ENCODE measurements at regions not wholly inside any gene's neighbourhood (a gene's known extent, or its start where the extent isn't known, plus 50 kb on each side); places are given as distances from the start of the nearest gene placed in this dataset.
"Not testable (repeated sequence)": the region's sequence is repeated elsewhere in the genome, so short reads cannot be mapped to it uniquely, and the experiment has no call there.

DNA sequence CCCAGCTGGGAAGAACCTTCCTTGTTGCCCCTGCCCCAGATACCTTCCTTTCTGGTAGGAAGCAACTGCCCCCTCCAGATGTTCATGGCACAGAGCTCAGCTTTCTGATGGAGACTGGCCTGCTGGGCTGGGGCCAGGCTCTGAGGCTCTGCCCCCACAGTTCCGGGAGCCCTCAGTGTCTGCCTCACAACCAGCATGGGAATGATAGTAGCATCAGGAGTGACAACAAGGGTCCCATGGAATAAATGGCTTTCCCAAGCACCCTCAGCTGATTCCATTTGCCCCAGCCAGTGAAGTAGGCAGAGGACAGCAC lies 65.6 kb upstream of the IQSEC1 start:
- intact Hi-C loops (cut with DNase I; ENCODE audit: low total_unique reads), result no loop called here
- TF ChIP-seq POLR2AphosphoS5 (IDR thresholded peaks at IDR 0.05) (no peak), POLR2A (IDR thresholded peaks at IDR 0.05) (no peak), CTCF (IDR thresholded peaks at IDR 0.05) (no peak), EP300 (IDR thresholded peaks at IDR 0.05) (no peak)
- no peaks in the 10 kb centered on the region for H3K36me3 ChIP-seq
- H3K4me1 ChIP-seq, result no peaks in the 10 kb centered on the region
- H3K27me3 ChIP-seq, result peaks cover 0 to 24% (median 0%) of the 10 kb centered on the region in 3 donors
- no peaks in the 10 kb centered on the region for H3K9me3 ChIP-seq
- no peak overlapping the region for H3K4me3 ChIP-seq
- DNase-seq, result no peak
- WGBS, 5 donors, result 83 to 100% (median 88%) methylated on average over 1 of the region's 1 CpG
- H3K27ac ChIP-seq, result no peak overlapping the region

DNA sequence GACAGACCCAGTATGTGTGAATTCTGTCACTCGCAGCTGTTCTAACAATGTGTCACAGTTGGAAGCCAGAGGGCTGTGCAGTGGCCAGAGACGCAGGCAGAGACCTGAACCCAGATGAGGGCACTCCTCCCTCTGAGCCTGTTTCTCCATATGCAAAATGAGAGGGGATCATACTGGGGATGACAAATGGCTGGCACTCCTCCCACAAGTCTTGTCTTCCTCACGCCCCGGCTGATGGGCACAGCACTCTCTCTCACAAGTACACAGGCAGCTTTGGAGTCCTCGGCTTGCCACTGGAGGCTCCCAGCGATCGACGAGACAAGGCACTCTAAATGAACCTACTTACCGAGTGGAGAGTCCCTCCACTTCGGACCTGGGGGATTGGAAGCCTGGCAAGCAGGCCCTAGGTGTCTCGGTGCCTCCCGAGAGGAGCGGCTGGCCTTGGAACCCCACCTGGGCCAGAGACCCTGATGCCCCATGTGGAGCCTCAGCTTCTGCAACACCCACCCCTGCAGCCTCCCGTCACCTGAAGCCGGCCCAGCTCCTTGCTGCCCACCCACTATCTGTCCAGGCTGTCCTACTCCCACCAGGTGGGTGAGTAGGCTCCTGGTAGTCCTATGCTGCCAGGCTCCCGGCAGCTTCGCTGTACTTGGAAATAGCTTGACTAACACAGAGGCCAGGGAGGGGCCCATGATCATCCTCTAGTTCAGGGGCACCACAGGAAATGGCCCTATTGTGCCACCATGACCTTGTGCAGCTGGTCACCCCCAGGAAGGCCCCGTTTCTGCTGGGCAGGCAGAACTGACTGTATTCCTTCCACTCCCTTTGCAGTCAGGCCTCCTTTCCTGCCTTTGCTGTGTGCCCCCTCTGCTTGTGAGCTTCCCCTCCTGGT lies 65.0 kb upstream of the IQSEC1 start:
- TF ChIP-seq EP300 (IDR thresholded peaks at IDR 0.05), result no peak
- no peak for TF ChIP-seq CTCF (IDR thresholded peaks at IDR 0.05)
- TF ChIP-seq POLR2A (IDR thresholded peaks at IDR 0.05), result no peak
- TF ChIP-seq POLR2AphosphoS5 (IDR thresholded peaks at IDR 0.05), result no peak
- Histone ChIP-seq H3K9me3 (no peaks in the 10 kb centered on the region), H3K27me3 (peaks cover 0 to 24% (median 0%) of the 10 kb centered on the region in 3 donors), H3K4me3 (no peak overlapping the region), H3K4me1 (no peaks in the 10 kb centered on the region), H3K27ac (no peak overlapping the region), H3K36me3 (no peaks in the 10 kb centered on the region)
- 54 to 65% (median 62%) methylated on average over 17 to 18 of the region's 18 CpGs for WGBS, 5 donors
- no peak for DNase-seq
- intact Hi-C loops (cut with DNase I; ENCODE audit: low total_unique reads), result no loop called here

GRCh38 chr3:13136848-13137247 lies 63.6 kb upstream of the IQSEC1 start:
- DNase-seq; intact Hi-C loops (cut with DNase I; ENCODE audit: low total_unique reads); H3K36me3 ChIP-seq; H3K4me3 ChIP-seq; H3K4me1 ChIP-seq; H3K9me3 ChIP-seq; H3K27ac ChIP-seq: not testable (repeated sequence)
- H3K27me3 ChIP-seq, result peaks cover 0 to 24% (median 0%) of the 10 kb centered on the region in 3 donors
- WGBS, 5 donors, result 79 to 92% (median 91%) methylated on average over 6 of the region's 6 CpGs

- H3K4me1 ChIP-seq, result no peaks in the 10 kb centered on the region
- WGBS, 5 donors, result 67 to 78% (median 76%) methylated on average over 11 of the region's 11 CpGs
- intact Hi-C loops (cut with DNase I; ENCODE audit: low total_unique reads), result no loop called here
- H3K4me3 ChIP-seq, result no peak overlapping the region
- no peaks in the 10 kb centered on the region for H3K9me3 ChIP-seq
- peaks cover 0 to 24% (median 0%) of the 10 kb centered on the region in 3 donors for H3K27me3 ChIP-seq
- no peak overlapping the region for H3K27ac ChIP-seq
- no peak for DNase-seq
- no peak for TF ChIP-seq EP300 (IDR thresholded peaks at IDR 0.05)
- no peak for TF ChIP-seq CTCF (IDR thresholded peaks at IDR 0.05)
- TF ChIP-seq POLR2AphosphoS5 (IDR thresholded peaks at IDR 0.05), result no peak
- no peak for TF ChIP-seq POLR2A (IDR thresholded peaks at IDR 0.05)
- H3K36me3 ChIP-seq, result no peaks in the 10 kb centered on the region
Measured at GRCh38 chr3:13136426-13136825, 63.2 kb upstream of the IQSEC1 start.

GRCh38 chr3:13135811-13136321 lies 62.6 kb upstream of the IQSEC1 start:
- WGBS, 5 donors, result 69 to 79% (median 75%) methylated on average over 14 to 19 of the region's 19 CpGs
- Histone ChIP-seq H3K9me3 (no peaks in the 10 kb centered on the region), H3K4me3 (no peak overlapping the region), H3K27ac (no peak overlapping the region), H3K4me1 (no peaks in the 10 kb centered on the region), H3K36me3 (no peaks in the 10 kb centered on the region), H3K27me3 (peaks cover 0 to 24% (median 0%) of the 10 kb centered on the region in 3 donors)
- DNase-seq, result peak in 1 of 2 donors; percentile 14
- intact Hi-C loops (cut with DNase I; ENCODE audit: low total_unique reads), result no loop called here
- no peak for TF ChIP-seq POLR2A (IDR thresholded peaks at IDR 0.05)
- no peak for TF ChIP-seq POLR2AphosphoS5 (IDR thresholded peaks at IDR 0.05)
- TF ChIP-seq EP300 (IDR thresholded peaks at IDR 0.05), result no peak
- TF ChIP-seq CTCF (IDR thresholded peaks at IDR 0.05), result no peak

Measured in stomach (tissue), 8 donors.